SK-N-MC (cell line): ENCODE measurements at regions not wholly inside any gene's neighbourhood (a gene's known extent, or its start where the extent isn't known, plus 50 kb on each side); places are given as distances from the start of the nearest gene placed in this dataset.

Experiments used
- DNase-seq: peaks from one replicate; pipeline ENCODE4 v3.0.0-alpha.2; 2011; ENCODE audit warnings: low read depth, low spot score
- H3K27ac ChIP-seq: fragments of 200-600 bp; sonication (generic); 2 replicates; pipeline ENCODE4 v1.5.1; 2016; ENCODE audit warnings: mixed run types
- H3K36me3 ChIP-seq: fragments of 200-600 bp; sonication (generic); 2 replicates; pipeline ENCODE4 v1.6.1; 2017; ENCODE audit warnings: antibody characterized with exemption, low read length, mixed read lengths; ENCODE audit not compliant: insufficient read depth
- H3K4me3 ChIP-seq: fragments of 200-600 bp; sonication (generic); 2 replicates; pipeline ENCODE4 v1.5.1; 2016
- H3K9ac ChIP-seq: fragments of 200-600 bp; sonication (generic); 2 replicates; pipeline ENCODE4 v1.8.0; 2017; ENCODE audit warnings: mixed run types, mixed read lengths; ENCODE audit not compliant: insufficient read length
- H3K9me3 ChIP-seq: fragments of 200-600 bp; sonication (generic); 2 replicates; pipeline ENCODE4 v1.6.1; 2017; ENCODE audit warnings: low read depth, mild to moderate bottlenecking, antibody characterized with exemption, low read length, moderate library complexity, mixed read lengths
- EZH2 ChIP-seq: fragments of 200-600 bp; sonication (generic); IDR thresholded peaks from one replicate; pipeline ENCODE4 v1.6.1; 2017; ENCODE audit warnings: antibody characterized with exemption
- FOXP2 ChIP-seq: optimal IDR thresholded peaks from 2 replicates; pipeline ENCODE3; 2011; ENCODE audit warnings: mild to moderate bottlenecking, moderate library complexity; ENCODE audit not compliant: insufficient read depth; ENCODE audit errors: extremely low read length, control extremely low read depth
- POLR2AphosphoS5 ChIP-seq: IDR thresholded peaks from 2 replicates; pipeline ENCODE4 v1.6.1; 2012; ENCODE audit warnings: mild to moderate bottlenecking, low read depth, low read length, borderline replicate concordance

GRCh38 chr11:11065396-11065795 lies 207.5 kb upstream of the ZBED5 start:
- TF ChIP-seq EZH2 (no peak), FOXP2 (no peak), POLR2AphosphoS5 (no peak)
- Histone ChIP-seq H3K9ac (no peak overlapping the region), H3K9me3 (no peaks in the 10 kb centered on the region)

GRCh38 chr11:11057472-11057854 lies 199.6 kb upstream of the ZBED5 start:
- Histone ChIP-seq H3K9me3 (0 out of 2 replicates have a peak, but pooled peaks cover 3% of the 10 kb centered on the region), H3K27ac (no peak overlapping the region), H3K9ac (no peak overlapping the region), H3K4me3 (no peak overlapping the region), H3K36me3 (no peaks in the 10 kb centered on the region)
- no peak for DNase-seq
- TF ChIP-seq POLR2AphosphoS5: no peak
- TF ChIP-seq EZH2: no peak
- no peak for TF ChIP-seq FOXP2

More at GRCh38 chr11:11065396-11065795, 207.5 kb upstream of the ZBED5 start:
- no peaks in the 10 kb centered on the region for H3K36me3 ChIP-seq
- no peak overlapping the region for H3K27ac ChIP-seq
- no peak for DNase-seq
- H3K4me3 ChIP-seq: no peak overlapping the region

- TF ChIP-seq FOXP2 (no peak), POLR2AphosphoS5 (no peak), EZH2 (no peak)
- Histone ChIP-seq H3K27ac (no peak overlapping the region), H3K9ac (no peak overlapping the region), H3K9me3 (0 out of 2 replicates have a peak, but pooled peaks cover 3% of the 10 kb centered on the region), H3K4me3 (no peak overlapping the region), H3K36me3 (no peaks in the 10 kb centered on the region)
- no peak for DNase-seq
Measured at GRCh38 chr11:11056749-11057471, 199.1 kb upstream of the ZBED5 start.

- Histone ChIP-seq H3K27ac (no peak overlapping the region), H3K9ac (no peak overlapping the region), H3K9me3 (0 out of 2 replicates have a peak, but pooled peaks cover 3% of the 10 kb centered on the region), H3K4me3 (no peak overlapping the region), H3K36me3 (no peaks in the 10 kb centered on the region)
- TF ChIP-seq FOXP2: no peak
- no peak for TF ChIP-seq EZH2
- TF ChIP-seq POLR2AphosphoS5: no peak
- DNase-seq: no peak
Measured at GRCh38 chr11:11056316-11056715, 198.5 kb upstream of the ZBED5 start.

- TF ChIP-seq FOXP2 (no peak), EZH2 (no peak), POLR2AphosphoS5 (no peak)
- Histone ChIP-seq H3K36me3 (no peaks in the 10 kb centered on the region), H3K9ac (no peak overlapping the region), H3K9me3 (no peaks in the 10 kb centered on the region), H3K4me3 (no peak overlapping the region), H3K27ac (no peak overlapping the region)
- no peak for DNase-seq
Measured at GRCh38 chr11:11047851-11048610, 190.2 kb upstream of the ZBED5 start.

- DNase-seq: no peak
- Histone ChIP-seq H3K9me3 (no peaks in the 10 kb centered on the region), H3K27ac (no peak overlapping the region), H3K9ac (no peak overlapping the region), H3K4me3 (no peak overlapping the region), H3K36me3 (no peaks in the 10 kb centered on the region)
- TF ChIP-seq FOXP2 (no peak), EZH2 (no peak)
Measured at GRCh38 chr11:11046781-11047180, 188.9 kb upstream of the ZBED5 start.

GRCh38 chr11:11045156-11045930 lies 187.5 kb upstream of the ZBED5 start:
- no peak for DNase-seq
- H3K9me3 ChIP-seq: no peaks in the 10 kb centered on the region
- H3K27ac ChIP-seq: no peak overlapping the region
- TF ChIP-seq POLR2AphosphoS5 (no peak), EZH2 (no peak), FOXP2 (no peak)
- no peak overlapping the region for H3K4me3 ChIP-seq
- H3K36me3 ChIP-seq: no peaks in the 10 kb centered on the region
- H3K9ac ChIP-seq: no peak overlapping the region
